Trophoblast cell (in vitro differentiated cells and primary cell): ENCODE measurements at regions not wholly inside any gene's neighbourhood (a gene's known extent, or its start where the extent isn't known, plus 50 kb on each side); places are given as distances from the start of the nearest gene placed in this dataset.

Experiments used
- DNase-seq, 2 donors: peaks; one replicate each; pipeline ENCODE4 v3.0.0-alpha.2; 2016
- H2AFZ ChIP-seq: 2 replicates; pipeline ENCODE4 v1.6.1; 2013; ENCODE audit warnings: low read length, moderate library complexity, mild to moderate bottlenecking; ENCODE audit not compliant: insufficient read depth, poor library complexity
- H2AK5ac ChIP-seq: 2 replicates; pipeline ENCODE4 v1.6.1; 2013; ENCODE audit warnings: mild to moderate bottlenecking, low read length
- H2BK120ac ChIP-seq: 2 replicates; pipeline ENCODE4 v1.6.1; 2013; ENCODE audit warnings: low read length, mild to moderate bottlenecking, moderate library complexity; ENCODE audit not compliant: insufficient read depth, poor library complexity
- H2BK12ac ChIP-seq: 2 replicates; pipeline ENCODE4 v1.6.1; 2013; ENCODE audit warnings: mild to moderate bottlenecking, low read length, moderate library complexity
- H2BK5ac ChIP-seq: 2 replicates; pipeline ENCODE4 v1.6.1; 2013; ENCODE audit warnings: low read length, low read depth, moderate library complexity, mild to moderate bottlenecking; ENCODE audit not compliant: poor library complexity
- H3K14ac ChIP-seq: 2 replicates; pipeline ENCODE4 v1.6.1; 2013; ENCODE audit warnings: mild to moderate bottlenecking, low read length
- H3K18ac ChIP-seq: 2 replicates; pipeline ENCODE4 v1.6.1; 2013; ENCODE audit warnings: mild to moderate bottlenecking, low read length
- H3K23ac ChIP-seq: 2 replicates; pipeline ENCODE4 v1.6.1; 2013; ENCODE audit warnings: low read length
- H3K27ac ChIP-seq: 2 replicates; pipeline ENCODE4 v1.5.1; 2013; ENCODE audit warnings: low read depth, mild to moderate bottlenecking, inconsistent platforms, low read length, moderate library complexity
- H3K27me3 ChIP-seq: 2 replicates; pipeline ENCODE4 v1.6.1; 2013; ENCODE audit warnings: inconsistent platforms, mild to moderate bottlenecking, low read length, moderate library complexity; ENCODE audit not compliant: insufficient read depth
- H3K36me3 ChIP-seq, 2 experiments: 1 replicate in 1 of 2; 2 replicates in 1 of 2; pipeline ENCODE4 v1.6.1; 2013; ENCODE audit warnings: low read length in 2 of 2, mild to moderate bottlenecking in 2 of 2, moderate library complexity in 1 of 2; ENCODE audit not compliant: insufficient read depth in 2 of 2, control insufficient read depth in 1 of 2
- H3K4ac ChIP-seq: 2 replicates; pipeline ENCODE4 v1.6.1; 2013; ENCODE audit warnings: low read depth, mild to moderate bottlenecking, low read length, moderate library complexity
- H3K4me1 ChIP-seq, 2 experiments: 1 replicate in 1 of 2; 2 replicates in 1 of 2; pipeline ENCODE4 v1.6.1; 2013; ENCODE audit warnings: low read length in 2 of 2, mild to moderate bottlenecking in 2 of 2, moderate library complexity in 1 of 2; ENCODE audit not compliant: insufficient read depth in 2 of 2, control insufficient read depth in 1 of 2
- H3K4me2 ChIP-seq: 2 replicates; pipeline ENCODE4 v1.6.1; 2013; ENCODE audit warnings: inconsistent platforms, mild to moderate bottlenecking, low read length, moderate library complexity
- H3K4me3 ChIP-seq: 2 replicates; pipeline ENCODE4 v1.5.1; 2013; ENCODE audit warnings: mild to moderate bottlenecking, low read depth, low read length, inconsistent platforms
- H3K79me1 ChIP-seq: one replicate; pipeline ENCODE4 v1.6.1; 2013; ENCODE audit warnings: low read length
- H3K79me2 ChIP-seq: 2 replicates; pipeline ENCODE4 v1.6.1; 2013; ENCODE audit warnings: low read length, mild to moderate bottlenecking; ENCODE audit not compliant: control insufficient read depth, insufficient read depth, poor library complexity
- H3K9ac ChIP-seq: 2 replicates; pipeline ENCODE4 v1.6.1; 2013; ENCODE audit warnings: mild to moderate bottlenecking, low read length
- H3K9me3 ChIP-seq: 2 replicates; pipeline ENCODE4 v1.6.1; 2013; ENCODE audit warnings: low read depth, mild to moderate bottlenecking, control low read depth, inconsistent platforms, low read length; ENCODE audit not compliant: insufficient read depth
- H4K12ac ChIP-seq: 2 replicates; pipeline ENCODE4 v1.6.1; 2013; ENCODE audit warnings: low read depth, mild to moderate bottlenecking, low read length, moderate library complexity
- H4K8ac ChIP-seq: 2 replicates; pipeline ENCODE4 v1.6.1; 2013; ENCODE audit warnings: low read depth, mild to moderate bottlenecking, low read length, moderate library complexity
- H4K91ac ChIP-seq: one replicate; pipeline ENCODE4 v1.6.1; 2013; ENCODE audit warnings: low read depth, mild to moderate bottlenecking, low read length, moderate library complexity
- WGBS: extraction: QIAGEN DNeasy Blood & Tissue Kit; methylation state at CpG from one replicate; pipeline ENCODE4 v1.1.7; 2013; ENCODE audit warnings: missing lambda C conversion rate; ENCODE audit not compliant: insufficient read length, insufficient coverage; ENCODE audit errors: extremely low coverage; 5-methylcytosine and 5-hydroxymethylcytosine counted together

DNA sequence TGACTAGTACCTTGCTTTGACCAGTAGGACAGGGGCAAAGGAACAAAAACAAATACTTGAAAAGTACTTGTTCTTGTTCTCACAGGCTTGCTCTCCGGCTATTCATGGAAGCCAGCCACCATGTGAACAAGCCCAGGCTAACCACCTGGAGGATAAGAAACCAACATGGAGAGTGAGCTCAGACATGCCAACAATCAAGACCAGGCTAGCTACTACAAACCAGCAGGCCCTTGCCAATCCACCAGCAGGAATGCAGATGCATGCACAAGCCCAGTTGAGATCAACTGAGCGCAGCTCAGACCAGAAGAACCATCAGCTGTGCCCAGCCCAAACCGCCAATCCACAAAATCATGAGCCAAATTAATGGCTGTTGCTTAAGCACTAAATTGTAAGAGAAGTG lies 180.1 kb upstream of the ISX start:
- Histone ChIP-seq H3K23ac (no peak overlapping the region), H4K91ac (no peak overlapping the region), H2BK12ac (no peak overlapping the region), H2BK120ac (no peak overlapping the region), H2AK5ac (no peak overlapping the region), H3K18ac (no peak overlapping the region), H3K4me2 (no peak overlapping the region), H4K12ac (no peak overlapping the region), H3K27me3 (no peaks in the 10 kb centered on the region), H3K27ac (no peak overlapping the region), H2AFZ (no peak overlapping the region), H3K79me1 (no peaks in the 10 kb centered on the region), H2BK5ac (no peak overlapping the region), H3K14ac (no peak overlapping the region), H3K4me3 (no peak overlapping the region), H4K8ac (no peak overlapping the region), H3K4me1 (no peaks in the 10 kb centered on the region), H3K9me3 (peaks cover 11% of the 10 kb centered on the region), H3K4ac (no peak overlapping the region), H3K79me2 (no peaks in the 10 kb centered on the region), H3K9ac (no peak overlapping the region), H3K36me3 (no peaks in the 10 kb centered on the region)
- DNase-seq, result no peak
- WGBS, result no CpG with 5 or more reads among the region's 3 CpGs

DNA sequence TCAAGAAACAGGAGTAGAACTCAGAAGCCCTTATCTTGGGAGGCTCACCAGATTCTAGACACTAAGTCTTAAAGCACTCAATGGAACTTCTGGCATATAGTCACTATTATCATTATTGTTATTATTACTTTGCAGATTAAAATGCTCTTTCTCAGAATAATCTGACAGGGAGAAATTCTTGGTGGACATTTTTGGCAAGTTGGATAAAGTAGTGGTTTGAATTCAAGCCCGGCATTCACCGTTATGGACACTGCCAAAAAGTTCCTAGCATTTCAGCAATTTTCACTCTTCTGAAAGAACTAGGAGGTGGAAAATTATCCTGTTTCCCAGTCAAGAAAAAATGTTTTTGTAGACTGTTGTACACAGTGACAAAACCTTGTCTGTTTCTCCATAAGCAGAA lies 179.6 kb upstream of the ISX start:
- no peak overlapping the region for H4K8ac ChIP-seq
- H3K14ac ChIP-seq, result no peak overlapping the region
- H4K12ac ChIP-seq, result no peak overlapping the region
- no peaks in the 10 kb centered on the region for H3K79me2 ChIP-seq
- H3K23ac ChIP-seq, result no peak overlapping the region
- H2AK5ac ChIP-seq, result no peak overlapping the region
- no peak overlapping the region for H3K18ac ChIP-seq
- no peaks in the 10 kb centered on the region for H3K27me3 ChIP-seq
- no peak overlapping the region for H3K4me3 ChIP-seq
- H2BK12ac ChIP-seq, result no peak overlapping the region
- H2AFZ ChIP-seq, result no peak overlapping the region
- no peaks in the 10 kb centered on the region for H3K79me1 ChIP-seq
- no peak overlapping the region for H3K4me2 ChIP-seq
- no peak for DNase-seq
- H4K91ac ChIP-seq, result no peak overlapping the region
- H3K9me3 ChIP-seq, result peaks cover 11% of the 10 kb centered on the region
- H3K36me3 ChIP-seq, result no peaks in the 10 kb centered on the region
- H3K27ac ChIP-seq, result no peak overlapping the region
- WGBS, result no CpG with 5 or more reads among the region's 2 CpGs
- H3K9ac ChIP-seq, result no peak overlapping the region
- no peak overlapping the region for H3K4ac ChIP-seq
- no peaks in the 10 kb centered on the region for H3K4me1 ChIP-seq
- H2BK120ac ChIP-seq, result no peak overlapping the region
- no peak overlapping the region for H2BK5ac ChIP-seq

DNA sequence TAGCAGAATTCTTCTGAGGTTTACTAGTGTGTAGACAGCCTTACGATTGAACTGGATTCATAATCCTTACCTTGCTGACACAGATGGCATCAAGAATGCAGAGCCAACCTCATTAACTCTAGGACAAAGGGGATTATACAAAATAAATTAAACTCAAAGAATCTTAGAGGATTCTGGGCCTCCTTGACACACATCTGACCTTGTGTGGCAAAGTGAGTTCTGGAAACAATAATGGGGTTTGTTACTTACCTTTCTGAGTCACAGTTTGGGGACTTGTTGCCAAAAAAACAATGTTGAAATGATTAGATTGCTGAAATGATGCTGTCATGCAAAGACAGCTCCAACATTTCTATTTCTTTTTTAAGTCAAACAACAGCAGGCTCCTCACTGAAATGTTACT lies 179.1 kb upstream of the ISX start:
- H3K79me1 ChIP-seq, result no peaks in the 10 kb centered on the region
- H2BK5ac ChIP-seq, result no peak overlapping the region
- H4K8ac ChIP-seq, result no peak overlapping the region
- H2AK5ac ChIP-seq, result no peak overlapping the region
- H3K27ac ChIP-seq, result no peak overlapping the region
- H3K9me3 ChIP-seq, result peaks cover 11% of the 10 kb centered on the region
- no peak overlapping the region for H3K23ac ChIP-seq
- H3K4ac ChIP-seq, result no peak overlapping the region
- no peaks in the 10 kb centered on the region for H3K79me2 ChIP-seq
- no peak overlapping the region for H3K4me3 ChIP-seq
- H4K91ac ChIP-seq, result no peak overlapping the region
- no peak for DNase-seq
- H4K12ac ChIP-seq, result no peak overlapping the region
- no CpG with 5 or more reads among the region's 1 CpG for WGBS
- no peaks in the 10 kb centered on the region for H3K27me3 ChIP-seq
- H2BK120ac ChIP-seq, result no peak overlapping the region
- no peak overlapping the region for H2AFZ ChIP-seq
- no peak overlapping the region for H3K18ac ChIP-seq
- H2BK12ac ChIP-seq, result no peak overlapping the region
- no peak overlapping the region for H3K4me2 ChIP-seq
- H3K36me3 ChIP-seq, result no peaks in the 10 kb centered on the region
- H3K4me1 ChIP-seq, result no peaks in the 10 kb centered on the region
- H3K9ac ChIP-seq, result no peak overlapping the region
- no peak overlapping the region for H3K14ac ChIP-seq

DNA sequence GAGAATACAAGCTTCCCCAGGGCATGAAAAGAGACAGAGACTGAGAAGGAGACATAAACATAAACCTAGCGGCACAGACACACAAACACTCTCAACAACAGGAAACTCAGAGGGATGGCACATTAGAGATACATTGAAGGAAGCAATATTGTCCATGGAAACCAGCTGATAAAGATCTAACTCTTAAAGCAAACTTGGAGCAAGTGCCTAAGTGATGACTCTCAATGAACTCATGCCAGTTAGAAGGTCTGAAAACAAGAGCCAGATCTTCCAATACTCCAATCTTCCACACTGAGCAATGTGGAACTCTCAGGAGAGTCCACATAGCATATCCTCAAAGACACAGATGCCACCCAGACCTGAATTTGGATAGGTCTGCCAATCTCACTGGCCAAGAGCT lies 168.8 kb upstream of the ISX start:
- Histone ChIP-seq H3K23ac (no peak overlapping the region), H4K8ac (no peak overlapping the region), H3K4me2 (no peak overlapping the region), H3K79me2 (no peaks in the 10 kb centered on the region), H3K4me1 (peaks cover 0 to 3% of the 10 kb centered on the region in 2 experiments), H3K9me3 (peaks cover under 1% of the 10 kb centered on the region), H3K4me3 (no peak overlapping the region), H2BK5ac (peak overlapping the region; percentile 46), H3K9ac (no peak overlapping the region), H3K18ac (no peak overlapping the region), H2BK12ac (peak overlapping the region; percentile 53), H3K27ac (peak overlapping the region; percentile 38), H3K79me1 (peaks cover 2% of the 10 kb centered on the region), H2BK120ac (no peak overlapping the region), H3K36me3 (no peaks in the 10 kb centered on the region), H3K14ac (no peak overlapping the region), H4K12ac (no peak overlapping the region), H2AK5ac (no peak overlapping the region), H4K91ac (no peak overlapping the region), H2AFZ (no peak overlapping the region), H3K4ac (no peak overlapping the region), H3K27me3 (no peaks in the 10 kb centered on the region)
- no peak for DNase-seq
- WGBS, result no CpG with 5 or more reads among the region's 1 CpG
